Mucosa of descending colon (tissue), 3 donors: ENCODE measurements at regions not wholly inside any gene's neighbourhood (a gene's known extent, or its start where the extent isn't known, plus 50 kb on each side); places are given as distances from the start of the nearest gene placed in this dataset.

Source experiments
- ATAC-seq: fragments of 200-7000 bp; cut with Tn5 transposase; one replicate; pipeline ENCODE4 v1.9.1; 2020; ENCODE audit warnings: mild to moderate bottlenecking, moderate library complexity
- DNase-seq, 3 donors: peaks; one replicate each; pipeline ENCODE4 v3.0.0-alpha.2; 2020
- H3K36me3 ChIP-seq: fragments of 200-600 bp; one replicate; pipeline ENCODE4 v1.8.0; 2021; ENCODE audit warnings: low read depth, mild to moderate bottlenecking
- H3K4me1 ChIP-seq: fragments of 200-600 bp; one replicate; pipeline ENCODE4 v1.8.0; 2021; ENCODE audit warnings: low read depth, mild to moderate bottlenecking
- H3K4me3 ChIP-seq: fragments of 200-600 bp; one replicate; pipeline ENCODE4 v1.8.0; 2021; ENCODE audit warnings: mild to moderate bottlenecking
- H3K9me3 ChIP-seq: fragments of 200-600 bp; one replicate; pipeline ENCODE4 v1.8.0; 2021; ENCODE audit warnings: mild to moderate bottlenecking
- intact Hi-C, 2 donors: fragments of 100-400 bp; cut with DNase I in 1 of 2; cut with micrococcal nuclease in 1 of 2; formaldehyde crosslinking; loops; one replicate each; pipeline versions ENCODE4 v1.11.0 to v1.11.1; 2022; cut with DNase I, micrococcal nuclease
- TF ChIP-seq, protein P1 (sequence below): fragments of 200-600 bp; IDR thresholded peaks from one replicate; pipeline ENCODE4 v1.8.0; 2022; ENCODE audit warnings: antibody characterized with exemption, mild to moderate bottlenecking
- donor health status: DM: no; HTN: no; CAD: no; lungs with moderate emphysema.
- donor health status: DM: no; HTN: no; CAD: no.
- donor health status: DM: no; HTN: yes; CAD: no.

DNA sequence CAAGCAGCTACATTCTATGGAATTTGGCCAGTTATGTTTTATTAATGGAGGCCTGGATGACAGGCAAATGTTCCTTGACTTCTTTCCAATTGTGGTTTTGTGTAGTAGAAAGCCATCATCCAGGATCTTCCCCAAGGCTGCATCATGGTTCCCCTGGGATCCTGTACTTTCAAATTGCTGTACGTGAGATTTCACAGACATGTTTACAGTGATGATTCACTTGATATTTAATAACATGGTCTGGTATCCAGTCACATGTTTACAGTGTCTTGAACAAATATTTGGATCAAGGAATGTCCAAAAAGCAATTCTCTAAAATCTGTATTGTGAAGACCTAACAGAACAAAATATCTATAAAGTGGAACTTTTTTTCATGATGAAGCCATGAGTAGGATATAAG is 68.3 kb upstream of the ST6GALNAC3 start:
- intact Hi-C loops, result no loop called here

DNA sequence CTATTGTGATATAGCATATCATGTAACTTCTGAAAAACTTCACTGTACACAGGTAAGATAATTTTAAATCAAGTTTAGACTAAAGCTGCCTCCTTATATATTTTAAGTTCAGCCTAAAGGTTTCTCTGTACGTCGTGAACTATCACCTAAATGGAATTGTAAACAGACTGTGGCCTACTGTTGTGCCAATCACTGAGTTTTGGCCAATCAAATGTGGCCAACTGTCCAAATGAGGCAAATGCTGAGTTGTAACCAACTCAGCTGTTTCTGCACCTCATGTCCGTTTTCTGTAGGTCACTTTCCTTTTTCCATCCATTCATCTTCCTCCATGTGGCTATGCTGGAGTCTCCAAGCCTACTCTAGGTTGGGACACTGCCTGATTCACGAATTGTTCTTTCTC is 63.7 kb upstream of the ST6GALNAC3 start:
- intact Hi-C loops, result no loop called here
- ATAC-seq (no peak), DNase-seq (no peak)
- no peaks in the 10 kb centered on the region for H3K9me3 ChIP-seq
- H3K4me3 ChIP-seq, result no peak overlapping the region
- TF ChIP-seq, protein P1, sequence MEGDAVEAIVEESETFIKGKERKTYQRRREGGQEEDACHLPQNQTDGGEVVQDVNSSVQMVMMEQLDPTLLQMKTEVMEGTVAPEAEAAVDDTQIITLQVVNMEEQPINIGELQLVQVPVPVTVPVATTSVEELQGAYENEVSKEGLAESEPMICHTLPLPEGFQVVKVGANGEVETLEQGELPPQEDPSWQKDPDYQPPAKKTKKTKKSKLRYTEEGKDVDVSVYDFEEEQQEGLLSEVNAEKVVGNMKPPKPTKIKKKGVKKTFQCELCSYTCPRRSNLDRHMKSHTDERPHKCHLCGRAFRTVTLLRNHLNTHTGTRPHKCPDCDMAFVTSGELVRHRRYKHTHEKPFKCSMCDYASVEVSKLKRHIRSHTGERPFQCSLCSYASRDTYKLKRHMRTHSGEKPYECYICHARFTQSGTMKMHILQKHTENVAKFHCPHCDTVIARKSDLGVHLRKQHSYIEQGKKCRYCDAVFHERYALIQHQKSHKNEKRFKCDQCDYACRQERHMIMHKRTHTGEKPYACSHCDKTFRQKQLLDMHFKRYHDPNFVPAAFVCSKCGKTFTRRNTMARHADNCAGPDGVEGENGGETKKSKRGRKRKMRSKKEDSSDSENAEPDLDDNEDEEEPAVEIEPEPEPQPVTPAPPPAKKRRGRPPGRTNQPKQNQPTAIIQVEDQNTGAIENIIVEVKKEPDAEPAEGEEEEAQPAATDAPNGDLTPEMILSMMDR, result no peak
- no peaks in the 10 kb centered on the region for H3K4me1 ChIP-seq
- H3K36me3 ChIP-seq, result no peaks in the 10 kb centered on the region

More for the DNA sequence above, 68.3 kb upstream of the ST6GALNAC3 start:
- Histone ChIP-seq H3K9me3 (no peaks in the 10 kb centered on the region), H3K36me3 (no peaks in the 10 kb centered on the region), H3K4me3 (no peak overlapping the region), H3K4me1 (no peaks in the 10 kb centered on the region)
- TF ChIP-seq, protein P1, result no peak
- no peak for DNase-seq
- no peak for ATAC-seq

DNA sequence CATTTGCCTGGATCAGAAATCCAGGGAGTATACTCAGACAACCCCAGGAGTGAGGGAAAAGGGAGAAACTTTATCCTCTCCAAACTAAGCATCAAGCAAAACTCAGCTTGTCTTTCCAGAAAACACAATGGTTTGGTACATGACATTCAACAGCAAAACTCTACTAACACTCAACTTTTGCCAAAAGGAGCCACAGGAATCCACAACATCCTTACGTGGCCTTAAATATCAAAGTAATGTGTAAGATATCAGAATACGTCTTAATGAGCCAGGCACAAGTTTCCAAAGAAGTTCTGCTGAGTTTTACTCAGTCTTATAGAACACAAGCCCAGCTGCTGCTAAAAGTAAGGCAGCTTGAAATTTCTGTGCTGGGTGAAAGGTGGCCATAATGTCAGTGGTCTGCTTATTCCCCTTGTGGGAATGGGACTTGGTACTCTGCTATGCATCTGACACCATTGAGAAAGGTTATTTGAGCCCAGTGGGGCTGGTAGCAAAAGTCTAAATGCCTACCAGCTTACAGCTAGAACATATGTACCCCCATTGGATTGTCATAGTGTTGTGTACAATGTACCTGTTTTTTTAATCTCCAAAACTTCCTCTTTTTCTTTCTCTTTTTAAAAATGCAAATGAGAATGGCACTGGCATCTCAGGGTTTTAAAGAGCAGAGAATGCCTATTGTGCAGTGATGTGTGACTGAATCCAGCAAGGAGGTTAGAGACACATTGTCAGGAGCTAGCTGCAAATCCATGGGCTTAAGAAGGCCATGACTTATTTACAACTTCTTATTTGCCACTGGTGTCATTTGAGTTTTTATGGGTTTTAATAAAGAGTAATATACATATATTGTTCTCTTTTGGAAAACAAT is 62.0 kb upstream of the ST6GALNAC3 start:
- ATAC-seq (no peak), DNase-seq (no peak)
- H3K4me1 ChIP-seq, result no peaks in the 10 kb centered on the region
- TF ChIP-seq, protein P1, result no peak
- H3K36me3 ChIP-seq, result no peaks in the 10 kb centered on the region
- no peak overlapping the region for H3K4me3 ChIP-seq
- H3K9me3 ChIP-seq, result no peaks in the 10 kb centered on the region
- intact Hi-C loops, result no loop called here

DNA sequence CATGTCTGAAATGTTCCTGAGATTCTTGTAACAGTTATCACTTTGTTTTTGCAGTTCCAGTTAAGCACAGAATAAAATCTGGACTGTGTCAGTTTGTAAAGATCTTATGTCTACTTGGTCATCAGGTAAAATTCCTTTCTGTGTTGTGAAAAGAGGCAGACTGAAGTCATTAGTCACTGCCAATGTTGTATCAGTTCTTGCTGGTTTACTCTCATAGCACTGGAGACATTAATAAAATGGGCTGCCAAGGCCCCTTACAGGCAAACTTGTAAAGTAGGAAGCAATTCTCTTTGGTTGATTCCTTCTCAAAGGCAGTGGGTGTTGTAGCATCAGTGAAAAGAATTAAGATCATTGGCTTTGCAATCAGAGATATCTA is 61.4 kb upstream of the ST6GALNAC3 start:
- Histone ChIP-seq H3K36me3 (no peaks in the 10 kb centered on the region), H3K4me3 (no peak overlapping the region), H3K4me1 (no peaks in the 10 kb centered on the region), H3K9me3 (no peaks in the 10 kb centered on the region)
- intact Hi-C loops, result no loop called here
- TF ChIP-seq, protein P1, result no peak
- DNase-seq (no peak), ATAC-seq (no peak)

DNA sequence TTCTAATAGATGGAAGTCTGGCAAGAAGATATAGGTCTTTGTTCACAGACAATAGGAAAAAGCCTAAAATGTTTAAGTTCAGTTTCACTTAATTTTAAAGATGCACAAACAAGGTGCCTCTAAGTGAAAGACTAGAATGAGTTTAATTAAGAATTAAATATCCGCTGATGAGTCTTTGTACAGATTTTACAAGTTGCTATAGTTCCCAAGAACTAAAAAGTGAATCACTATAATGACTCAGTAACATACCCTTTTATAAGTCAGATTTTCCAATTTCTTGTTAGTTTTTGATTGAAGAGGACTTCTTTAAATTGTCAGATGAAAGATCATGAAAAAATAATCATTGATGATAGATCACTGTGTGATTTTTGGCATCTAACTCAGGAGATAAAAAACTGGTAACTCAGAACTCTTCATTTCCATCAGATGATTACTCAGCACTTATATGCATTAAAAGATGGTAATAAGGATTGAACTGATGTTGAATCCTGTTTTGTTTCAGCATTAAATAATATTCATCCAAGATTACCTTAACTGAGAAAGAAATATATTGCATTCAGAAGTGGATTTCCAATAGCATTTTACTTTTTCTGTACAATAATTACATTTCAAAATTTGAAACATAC is 59.0 kb upstream of the ST6GALNAC3 start:
- ATAC-seq, result no peak
- H3K9me3 ChIP-seq, result no peaks in the 10 kb centered on the region
- no peak overlapping the region for H3K4me3 ChIP-seq
- DNase-seq, result no peak
- intact Hi-C loops, result no loop called here
- no peaks in the 10 kb centered on the region for H3K4me1 ChIP-seq
- TF ChIP-seq, protein P1, result no peak
- H3K36me3 ChIP-seq, result no peaks in the 10 kb centered on the region
